ENCODE measurements at regions not wholly inside any gene's neighbourhood (a gene's known extent, or its start where the extent isn't known, plus 50 kb on each side); places are given as distances from the start of the nearest gene placed in this dataset.

GRCh38 chr10:123455861-123456260, 210.3 kb upstream of the GPR26 start:
- no peak for DNase-seq (ENCODE audit: low read depth)

GRCh38 chr10:123458933-123459332, 207.2 kb upstream of the GPR26 start:
- no peak for DNase-seq (ENCODE audit: low read depth)

- DNase-seq (ENCODE audit: low read depth), result no peak
Measured at GRCh38 chr10:123459371-123460091, 206.6 kb upstream of the GPR26 start.

GRCh38 chr10:123462246-123462645, 203.9 kb upstream of the GPR26 start:
- DNase-seq (ENCODE audit: low read depth), result no peak

- DNase-seq (ENCODE audit: low read depth), result no peak
Measured at GRCh38 chr10:123462756-123463155, 203.4 kb upstream of the GPR26 start.

- no peak for DNase-seq (ENCODE audit: low read depth)
Measured at GRCh38 chr10:123463181-123463580, 203.0 kb upstream of the GPR26 start.

- no peak for DNase-seq (ENCODE audit: low read depth)
Measured at GRCh38 chr10:123463698-123464097, 202.5 kb upstream of the GPR26 start.

- no peak for DNase-seq (ENCODE audit: low read depth)
Measured at GRCh38 chr10:123464430-123465323, 201.5 kb upstream of the GPR26 start.

GRCh38 chr10:123470336-123470921, 195.7 kb upstream of the GPR26 start:
- DNase-seq (ENCODE audit: low read depth), result no peak

- DNase-seq (ENCODE audit: low read depth), result no peak
Measured at GRCh38 chr10:123471811-123472210, 194.3 kb upstream of the GPR26 start.

- no peak for DNase-seq (ENCODE audit: low read depth)
Measured at GRCh38 chr10:123472606-123473005, 193.5 kb upstream of the GPR26 start.

- no peak for DNase-seq (ENCODE audit: low read depth)
Measured at GRCh38 chr10:123474700-123475099, 191.5 kb upstream of the GPR26 start.

GRCh38 chr10:123475466-123475865, 190.7 kb upstream of the GPR26 start:
- DNase-seq (ENCODE audit: low read depth), result no peak

- no peak for DNase-seq (ENCODE audit: low read depth)
Measured at GRCh38 chr10:123478116-123478515, 188.0 kb upstream of the GPR26 start.

- no peak for DNase-seq (ENCODE audit: low read depth)
Measured at GRCh38 chr10:123479640-123480039, 186.5 kb upstream of the GPR26 start.

- DNase-seq (ENCODE audit: low read depth), result no peak
Measured at GRCh38 chr10:123480344-123480743, 185.8 kb upstream of the GPR26 start.

- no peak for DNase-seq (ENCODE audit: low read depth)
Measured at GRCh38 chr10:123480845-123481244, 185.3 kb upstream of the GPR26 start.

- no peak for DNase-seq (ENCODE audit: low read depth)
Measured at GRCh38 chr10:123484722-123485121, 181.4 kb upstream of the GPR26 start.

GRCh38 chr10:123485341-123485960, 180.7 kb upstream of the GPR26 start:
- DNase-seq (ENCODE audit: low read depth), result no peak

- DNase-seq (ENCODE audit: low read depth), result no peak
Measured at GRCh38 chr10:123488436-123488835, 177.7 kb upstream of the GPR26 start.

- no peak for DNase-seq (ENCODE audit: low read depth)
Measured at GRCh38 chr10:123491364-123491763, 174.8 kb upstream of the GPR26 start.

GRCh38 chr10:123492016-123492415, 174.1 kb upstream of the GPR26 start:
- no peak for DNase-seq (ENCODE audit: low read depth)

Measured in stimulated activated CD8-positive, alpha-beta memory T cell treated with anti-CD3 and anti-CD28 coated beads, Interleukin-12 subunit alpha, Interleukin-12 subunit beta, amount 100 ng/mL, for 4 hours (primary cell).